K562 (cell line): ENCODE measurements at regions not wholly inside any gene's neighbourhood (a gene's known extent, or its start where the extent isn't known, plus 50 kb on each side); places are given as distances from the start of the nearest gene placed in this dataset.

Source experiments
- BMI1 ChIP-seq: fragments of 150-350 bp; IDR thresholded peaks from 2 replicates; pipeline ENCODE4 v1.6.1; 2014; ENCODE audit warnings: low read length
- FOXP1 ChIP-seq: sonication (generic); formaldehyde crosslinking; IDR thresholded peaks from 2 replicates; pipeline ENCODE4 v1.8.0; 2022; ENCODE audit warnings: mild to moderate bottlenecking, missing genetic modification reagents
- POLR2A ChIP-seq: fragments of 450-650 bp; conservative IDR thresholded peaks from 2 replicates; pipeline ENCODE4 v1.6.1; 2016
- PTTG1 ChIP-seq: fragments of 450-650 bp; IDR thresholded peaks from 2 replicates; pipeline ENCODE4 v1.6.1; 2016; ENCODE audit warnings: low read depth, mild to moderate bottlenecking, missing genetic modification characterization, missing compliant biosample characterization
- RFX5 ChIP-seq: IDR thresholded peaks from 2 replicates; pipeline ENCODE4 v1.6.1; 2011; ENCODE audit warnings: low read depth, mild to moderate bottlenecking, improper control_type of control experiment, low read length
- SMARCB1 ChIP-seq: IDR thresholded peaks from 2 replicates; pipeline ENCODE4 v1.6.1; 2011; ENCODE audit warnings: improper control_type of control experiment, low read depth; ENCODE audit not compliant: insufficient read length
- SPI1 ChIP-seq: IDR thresholded peaks from 2 replicates; pipeline ENCODE4 v1.6.1; 2011; ENCODE audit warnings: low read depth, low read length, control low read depth, borderline replicate concordance
- ZC3H8 ChIP-seq: fragments of 450-650 bp; IDR thresholded peaks from 2 replicates; pipeline ENCODE4 v1.6.1; 2017
- ZNF197 ChIP-seq: fragments of 200-800 bp; sonication (Bioruptor generic); IDR thresholded peaks from 2 replicates; pipeline ENCODE4 v1.6.1; 2016; ENCODE audit warnings: low read depth, missing genetic modification characterization, missing compliant biosample characterization
- TF ChIP-seq, protein P1 (sequence below): fragments of 450-650 bp; formaldehyde crosslinking; IDR thresholded peaks from 2 replicates; pipeline ENCODE4 v1.4.0; 2020; ENCODE audit warnings: mild to moderate bottlenecking
- TF ChIP-seq, protein P2 (sequence below), 3 experiments: IDR thresholded peaks in 2 of 3; conservative IDR thresholded peaks in 1 of 3; 2 replicates each; pipeline ENCODE4 v1.5.1; 2011 to 2012; ENCODE audit warnings: low read length in 3 of 3, mild to moderate bottlenecking in 3 of 3, control low read depth in 2 of 3, improper control_type of control experiment in 1 of 3, inconsistent platforms in 1 of 3, low read depth in 1 of 3, mixed read lengths in 1 of 3, moderate library complexity in 1 of 3; ENCODE audit not compliant: insufficient read depth in 2 of 3
- TF ChIP-seq, protein P3 (sequence below): sonication (generic); formaldehyde crosslinking; IDR thresholded peaks from 2 replicates; pipeline ENCODE4 v1.8.1; 2022; ENCODE audit warnings: missing genetic modification reagents
- TF ChIP-seq, protein P4 (sequence below): fragments of 450-650 bp; formaldehyde crosslinking; IDR thresholded peaks from 2 replicates; pipeline ENCODE4 v1.4.0; 2020; ENCODE audit warnings: mild to moderate bottlenecking, moderate library complexity
- TF ChIP-seq, protein P5 (sequence below): sonication (generic); formaldehyde crosslinking; IDR thresholded peaks from 2 replicates; pipeline ENCODE4 v1.8.0; 2023; ENCODE audit warnings: mild to moderate bottlenecking, missing genetic modification reagents

DNA sequence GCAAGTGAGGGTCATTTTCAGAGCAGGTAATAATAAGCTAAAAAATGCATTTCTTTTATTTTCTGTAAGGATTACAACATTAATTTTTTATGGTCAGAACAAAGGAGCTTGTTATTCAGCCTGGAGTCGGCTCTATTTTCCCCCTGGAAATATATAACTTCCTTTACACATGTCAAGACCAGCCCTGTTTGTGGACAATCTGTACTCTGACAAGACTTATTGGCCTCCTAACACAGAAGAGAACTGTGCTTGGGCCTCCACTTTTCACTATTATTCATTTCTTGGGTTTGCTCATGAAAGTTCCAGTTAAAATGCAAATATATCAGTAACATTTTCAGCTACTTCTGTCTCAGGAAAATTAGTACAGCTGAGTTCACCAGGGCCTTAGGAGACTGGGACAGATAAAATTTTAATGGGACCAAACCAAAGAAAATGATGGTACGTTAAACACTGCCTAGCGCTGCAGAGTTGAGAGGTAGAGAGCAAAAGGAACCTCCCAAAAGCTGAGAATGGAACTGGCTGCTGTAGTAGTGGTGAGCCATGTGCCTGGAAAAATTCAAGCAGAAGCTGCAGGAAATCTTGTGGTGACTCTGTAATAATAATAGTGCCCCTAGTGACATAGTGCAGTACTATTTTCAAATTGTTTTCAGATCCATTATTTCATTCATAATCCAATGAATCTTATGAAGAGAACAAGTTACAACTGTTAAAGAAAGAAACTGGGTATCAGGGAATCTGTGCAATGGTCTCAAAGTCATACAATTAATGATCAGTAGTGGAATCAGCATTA is 227.2 kb upstream of the KIAA1217 start:
- TF ChIP-seq RFX5 (no peak), BMI1 (no peak), ZC3H8 (no peak), PTTG1 (tag) (no peak), POLR2A (no peak), SPI1 (no peak), FOXP1 (CRISPR knock-in tag) (no peak), SMARCB1 (no peak), ZNF197 (CRISPR knock-in tag) (no peak)
- TF ChIP-seq, protein P1, sequence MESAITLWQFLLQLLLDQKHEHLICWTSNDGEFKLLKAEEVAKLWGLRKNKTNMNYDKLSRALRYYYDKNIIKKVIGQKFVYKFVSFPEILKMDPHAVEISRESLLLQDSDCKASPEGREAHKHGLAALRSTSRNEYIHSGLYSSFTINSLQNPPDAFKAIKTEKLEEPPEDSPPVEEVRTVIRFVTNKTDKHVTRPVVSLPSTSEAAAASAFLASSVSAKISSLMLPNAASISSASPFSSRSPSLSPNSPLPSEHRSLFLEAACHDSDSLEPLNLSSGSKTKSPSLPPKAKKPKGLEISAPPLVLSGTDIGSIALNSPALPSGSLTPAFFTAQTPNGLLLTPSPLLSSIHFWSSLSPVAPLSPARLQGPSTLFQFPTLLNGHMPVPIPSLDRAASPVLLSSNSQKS = no peak
- TF ChIP-seq, protein P2, sequence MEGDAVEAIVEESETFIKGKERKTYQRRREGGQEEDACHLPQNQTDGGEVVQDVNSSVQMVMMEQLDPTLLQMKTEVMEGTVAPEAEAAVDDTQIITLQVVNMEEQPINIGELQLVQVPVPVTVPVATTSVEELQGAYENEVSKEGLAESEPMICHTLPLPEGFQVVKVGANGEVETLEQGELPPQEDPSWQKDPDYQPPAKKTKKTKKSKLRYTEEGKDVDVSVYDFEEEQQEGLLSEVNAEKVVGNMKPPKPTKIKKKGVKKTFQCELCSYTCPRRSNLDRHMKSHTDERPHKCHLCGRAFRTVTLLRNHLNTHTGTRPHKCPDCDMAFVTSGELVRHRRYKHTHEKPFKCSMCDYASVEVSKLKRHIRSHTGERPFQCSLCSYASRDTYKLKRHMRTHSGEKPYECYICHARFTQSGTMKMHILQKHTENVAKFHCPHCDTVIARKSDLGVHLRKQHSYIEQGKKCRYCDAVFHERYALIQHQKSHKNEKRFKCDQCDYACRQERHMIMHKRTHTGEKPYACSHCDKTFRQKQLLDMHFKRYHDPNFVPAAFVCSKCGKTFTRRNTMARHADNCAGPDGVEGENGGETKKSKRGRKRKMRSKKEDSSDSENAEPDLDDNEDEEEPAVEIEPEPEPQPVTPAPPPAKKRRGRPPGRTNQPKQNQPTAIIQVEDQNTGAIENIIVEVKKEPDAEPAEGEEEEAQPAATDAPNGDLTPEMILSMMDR (IDR thresholded peaks at IDR 0.05 in 2 of 3, conservative IDR thresholded peaks at IDR 0.05 in 1 of 3; ENCODE audit: insufficient read depth in 2 of 3, low read depth in 1 of 3, low read length in 3 of 3) = no peak
- TF ChIP-seq, protein P3, sequence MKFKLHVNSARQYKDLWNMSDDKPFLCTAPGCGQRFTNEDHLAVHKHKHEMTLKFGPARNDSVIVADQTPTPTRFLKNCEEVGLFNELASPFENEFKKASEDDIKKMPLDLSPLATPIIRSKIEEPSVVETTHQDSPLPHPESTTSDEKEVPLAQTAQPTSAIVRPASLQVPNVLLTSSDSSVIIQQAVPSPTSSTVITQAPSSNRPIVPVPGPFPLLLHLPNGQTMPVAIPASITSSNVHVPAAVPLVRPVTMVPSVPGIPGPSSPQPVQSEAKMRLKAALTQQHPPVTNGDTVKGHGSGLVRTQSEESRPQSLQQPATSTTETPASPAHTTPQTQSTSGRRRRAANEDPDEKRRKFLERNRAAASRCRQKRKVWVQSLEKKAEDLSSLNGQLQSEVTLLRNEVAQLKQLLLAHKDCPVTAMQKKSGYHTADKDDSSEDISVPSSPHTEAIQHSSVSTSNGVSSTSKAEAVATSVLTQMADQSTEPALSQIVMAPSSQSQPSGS = no peak
- TF ChIP-seq, protein P4, sequence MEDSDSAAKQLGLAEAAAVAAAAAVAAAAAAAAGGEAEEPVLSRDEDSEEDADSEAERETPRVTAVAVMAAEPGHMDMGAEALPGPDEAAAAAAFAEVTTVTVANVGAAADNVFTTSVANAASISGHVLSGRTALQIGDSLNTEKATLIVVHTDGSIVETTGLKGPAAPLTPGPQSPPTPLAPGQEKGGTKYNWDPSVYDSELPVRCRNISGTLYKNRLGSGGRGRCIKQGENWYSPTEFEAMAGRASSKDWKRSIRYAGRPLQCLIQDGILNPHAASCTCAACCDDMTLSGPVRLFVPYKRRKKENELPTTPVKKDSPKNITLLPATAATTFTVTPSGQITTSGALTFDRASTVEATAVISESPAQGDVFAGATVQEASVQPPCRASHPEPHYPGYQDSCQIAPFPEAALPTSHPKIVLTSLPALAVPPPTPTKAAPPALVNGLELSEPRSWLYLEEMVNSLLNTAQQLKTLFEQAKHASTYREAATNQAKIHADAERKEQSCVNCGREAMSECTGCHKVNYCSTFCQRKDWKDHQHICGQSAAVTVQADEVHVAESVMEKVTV = no peak
- TF ChIP-seq, protein P5, sequence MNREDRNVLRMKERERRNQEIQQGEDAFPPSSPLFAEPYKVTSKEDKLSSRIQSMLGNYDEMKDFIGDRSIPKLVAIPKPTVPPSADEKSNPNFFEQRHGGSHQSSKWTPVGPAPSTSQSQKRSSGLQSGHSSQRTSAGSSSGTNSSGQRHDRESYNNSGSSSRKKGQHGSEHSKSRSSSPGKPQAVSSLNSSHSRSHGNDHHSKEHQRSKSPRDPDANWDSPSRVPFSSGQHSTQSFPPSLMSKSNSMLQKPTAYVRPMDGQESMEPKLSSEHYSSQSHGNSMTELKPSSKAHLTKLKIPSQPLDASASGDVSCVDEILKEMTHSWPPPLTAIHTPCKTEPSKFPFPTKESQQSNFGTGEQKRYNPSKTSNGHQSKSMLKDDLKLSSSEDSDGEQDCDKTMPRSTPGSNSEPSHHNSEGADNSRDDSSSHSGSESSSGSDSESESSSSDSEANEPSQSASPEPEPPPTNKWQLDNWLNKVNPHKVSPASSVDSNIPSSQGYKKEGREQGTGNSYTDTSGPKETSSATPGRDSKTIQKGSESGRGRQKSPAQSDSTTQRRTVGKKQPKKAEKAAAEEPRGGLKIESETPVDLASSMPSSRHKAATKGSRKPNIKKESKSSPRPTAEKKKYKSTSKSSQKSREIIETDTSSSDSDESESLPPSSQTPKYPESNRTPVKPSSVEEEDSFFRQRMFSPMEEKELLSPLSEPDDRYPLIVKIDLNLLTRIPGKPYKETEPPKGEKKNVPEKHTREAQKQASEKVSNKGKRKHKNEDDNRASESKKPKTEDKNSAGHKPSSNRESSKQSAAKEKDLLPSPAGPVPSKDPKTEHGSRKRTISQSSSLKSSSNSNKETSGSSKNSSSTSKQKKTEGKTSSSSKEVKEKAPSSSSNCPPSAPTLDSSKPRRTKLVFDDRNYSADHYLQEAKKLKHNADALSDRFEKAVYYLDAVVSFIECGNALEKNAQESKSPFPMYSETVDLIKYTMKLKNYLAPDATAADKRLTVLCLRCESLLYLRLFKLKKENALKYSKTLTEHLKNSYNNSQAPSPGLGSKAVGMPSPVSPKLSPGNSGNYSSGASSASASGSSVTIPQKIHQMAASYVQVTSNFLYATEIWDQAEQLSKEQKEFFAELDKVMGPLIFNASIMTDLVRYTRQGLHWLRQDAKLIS (CRISPR knock-in tag) = no peak
